ENCODE measurements at regions not wholly inside any gene's neighbourhood (a gene's known extent, or its start where the extent isn't known, plus 50 kb on each side); places are given as distances from the start of the nearest gene placed in this dataset.

- Mint-ChIP-seq H3K9me3 (peaks cover 0 to 9% of the 10 kb centered on the region in 2 donors), H3K27ac (no peak overlapping the region), H3K4me1 (no peaks in the 10 kb centered on the region), H3K4me3 (no peak overlapping the region), H3K27me3 (no peaks in the 10 kb centered on the region)
- DNase-seq (no peak), ATAC-seq (no peak)
Observed at GRCh38 chr18:41600693-41601391, 354.2 kb upstream of the PIK3C3 start.

DNA sequence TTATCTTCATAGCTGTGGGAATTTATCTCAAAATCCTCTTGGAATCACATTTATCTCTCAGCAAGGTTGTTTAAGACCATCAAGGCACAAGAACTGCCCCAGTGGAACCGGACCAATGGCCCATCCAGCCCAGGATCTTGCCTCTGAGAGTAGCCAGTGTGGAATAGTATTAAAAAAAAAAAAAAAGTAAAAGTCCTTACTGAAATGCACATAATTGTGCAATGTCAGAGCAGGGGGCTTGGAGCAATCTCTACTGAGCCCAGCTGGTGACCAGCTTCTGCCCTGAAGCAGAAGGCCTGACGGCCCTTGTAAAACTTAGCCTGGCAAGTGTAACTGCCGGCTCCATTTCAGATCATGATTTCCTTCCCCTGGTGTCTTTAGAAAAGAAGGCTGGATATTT is 355.6 kb upstream of the PIK3C3 start:
- no peaks in the 10 kb centered on the region for H3K27me3 Mint-ChIP-seq
- H3K4me1 Mint-ChIP-seq, result no peaks in the 10 kb centered on the region
- H3K4me3 Mint-ChIP-seq, result no peak overlapping the region
- no peak overlapping the region for H3K27ac Mint-ChIP-seq
- H3K9me3 Mint-ChIP-seq, result peaks cover 0 to 13% of the 10 kb centered on the region in 2 donors
- ATAC-seq (no peak), DNase-seq (no peak)

DNA sequence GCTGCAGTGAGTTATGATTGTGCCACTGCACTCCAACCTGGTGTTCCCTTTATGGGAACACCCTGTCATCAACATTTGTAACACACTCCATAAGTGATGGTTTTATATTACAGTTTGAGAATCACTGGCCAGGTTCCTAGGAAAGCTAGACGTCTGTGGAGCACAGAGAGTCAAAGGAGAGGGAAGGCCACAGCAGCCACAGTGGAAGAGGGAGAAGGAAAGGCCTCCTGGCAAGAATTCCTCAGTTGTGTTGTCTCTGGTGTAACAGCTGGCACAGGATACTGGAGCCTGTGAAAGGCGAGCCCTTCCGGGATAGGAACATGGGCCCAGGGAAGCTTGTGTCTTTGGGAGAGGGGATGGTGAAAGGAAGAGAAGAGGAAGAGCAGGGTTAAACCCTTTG is 360.5 kb upstream of the PIK3C3 start:
- Mint-ChIP-seq H3K27ac (no peak overlapping the region), H3K27me3 (no peaks in the 10 kb centered on the region), H3K9me3 (peaks cover 0 to 9% of the 10 kb centered on the region in 2 donors), H3K4me1 (no peaks in the 10 kb centered on the region), H3K4me3 (no peak overlapping the region)
- DNase-seq (no peak), ATAC-seq (no peak)

GRCh38 chr18:41593171-41593675 is 361.8 kb upstream of the PIK3C3 start:
- no peak overlapping the region for H3K27ac Mint-ChIP-seq
- H3K4me1 Mint-ChIP-seq, result no peaks in the 10 kb centered on the region
- DNase-seq (no peak), ATAC-seq (no peak)
- no peaks in the 10 kb centered on the region for H3K27me3 Mint-ChIP-seq
- H3K4me3 Mint-ChIP-seq, result no peak overlapping the region
- H3K9me3 Mint-ChIP-seq, result peaks cover 0 to 9% of the 10 kb centered on the region in 2 donors

- H3K27ac Mint-ChIP-seq, result no peak overlapping the region
- H3K27me3 Mint-ChIP-seq, result no peaks in the 10 kb centered on the region
- no peaks in the 10 kb centered on the region for H3K4me1 Mint-ChIP-seq
- ATAC-seq (no peak), DNase-seq (no peak)
- no peak overlapping the region for H3K4me3 Mint-ChIP-seq
- peaks cover 0 to 6% of the 10 kb centered on the region in 2 donors for H3K9me3 Mint-ChIP-seq
Observed at GRCh38 chr18:41587976-41588375, 367.1 kb upstream of the PIK3C3 start.

- ATAC-seq (no peak), DNase-seq (no peak)
- no peaks in the 10 kb centered on the region for H3K4me1 Mint-ChIP-seq
- no peaks in the 10 kb centered on the region for H3K27me3 Mint-ChIP-seq
- H3K27ac Mint-ChIP-seq, result no peak overlapping the region
- peaks cover 0 to 6% of the 10 kb centered on the region in 2 donors for H3K9me3 Mint-ChIP-seq
- no peak overlapping the region for H3K4me3 Mint-ChIP-seq
Observed at GRCh38 chr18:41585512-41585911, 369.5 kb upstream of the PIK3C3 start.

- no peaks in the 10 kb centered on the region for H3K27me3 Mint-ChIP-seq
- no peak overlapping the region for H3K27ac Mint-ChIP-seq
- peaks cover 0 to 6% of the 10 kb centered on the region in 2 donors for H3K9me3 Mint-ChIP-seq
- no peaks in the 10 kb centered on the region for H3K4me1 Mint-ChIP-seq
- ATAC-seq (no peak), DNase-seq (no peak)
- no peak overlapping the region for H3K4me3 Mint-ChIP-seq
Observed at GRCh38 chr18:41579185-41579584, 375.8 kb upstream of the PIK3C3 start.

- Mint-ChIP-seq H3K9me3 (no peaks in the 10 kb centered on the region), H3K27ac (no peak overlapping the region), H3K27me3 (no peaks in the 10 kb centered on the region), H3K4me1 (no peaks in the 10 kb centered on the region), H3K4me3 (no peak overlapping the region)
- no peak for ATAC-seq
- DNase-seq, result no peak
Observed at GRCh38 chr18:41577529-41577928, 377.5 kb upstream of the PIK3C3 start.

DNA sequence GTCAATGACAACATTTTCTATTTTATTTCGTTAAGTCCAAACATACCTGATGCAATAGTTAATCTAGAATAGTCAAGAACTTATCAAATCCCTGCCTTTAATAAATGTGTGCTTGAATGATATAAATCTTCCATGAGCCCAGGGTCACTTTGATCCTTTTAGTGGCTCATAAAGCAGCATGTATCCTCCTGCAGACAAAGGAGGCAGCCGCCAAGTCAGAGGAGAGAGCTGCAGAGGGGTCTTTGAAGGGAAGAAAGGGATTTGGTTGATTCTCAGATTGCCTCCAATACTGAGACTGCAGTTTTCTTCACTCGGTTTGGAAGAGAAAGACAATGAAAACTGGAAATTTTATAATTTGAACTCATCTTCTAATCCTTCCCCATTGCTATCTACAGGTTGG is 378.4 kb upstream of the PIK3C3 start:
- Mint-ChIP-seq H3K4me1 (no peaks in the 10 kb centered on the region), H3K27me3 (no peaks in the 10 kb centered on the region), H3K4me3 (no peak overlapping the region), H3K9me3 (no peaks in the 10 kb centered on the region), H3K27ac (no peak overlapping the region)
- DNase-seq, result no peak
- ATAC-seq, result no peak

DNA sequence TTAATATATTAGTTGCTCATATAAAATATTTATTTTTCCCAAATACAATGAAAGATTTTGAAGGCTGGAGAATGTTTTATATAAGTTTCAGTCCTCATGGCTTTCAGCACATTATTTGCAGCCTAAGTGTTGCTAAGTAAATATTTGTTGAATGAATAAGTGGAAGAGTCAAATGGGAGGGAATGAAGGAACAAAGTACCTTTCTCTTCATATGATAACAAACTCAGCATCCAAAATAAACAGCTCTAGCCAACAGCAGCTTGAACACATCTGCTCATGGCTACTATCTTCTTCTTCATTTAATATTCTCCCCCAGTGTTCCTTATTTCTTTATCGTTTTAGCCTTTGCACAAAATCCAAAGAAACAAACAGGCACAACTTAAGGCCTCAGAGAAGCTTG is 385.2 kb upstream of the PIK3C3 start:
- H3K27me3 Mint-ChIP-seq, result no peaks in the 10 kb centered on the region
- DNase-seq (no peak), ATAC-seq (no peak)
- no peak overlapping the region for H3K4me3 Mint-ChIP-seq
- H3K27ac Mint-ChIP-seq, result no peak overlapping the region
- peaks cover 0 to 4% of the 10 kb centered on the region in 2 donors for H3K9me3 Mint-ChIP-seq
- no peaks in the 10 kb centered on the region for H3K4me1 Mint-ChIP-seq

DNA sequence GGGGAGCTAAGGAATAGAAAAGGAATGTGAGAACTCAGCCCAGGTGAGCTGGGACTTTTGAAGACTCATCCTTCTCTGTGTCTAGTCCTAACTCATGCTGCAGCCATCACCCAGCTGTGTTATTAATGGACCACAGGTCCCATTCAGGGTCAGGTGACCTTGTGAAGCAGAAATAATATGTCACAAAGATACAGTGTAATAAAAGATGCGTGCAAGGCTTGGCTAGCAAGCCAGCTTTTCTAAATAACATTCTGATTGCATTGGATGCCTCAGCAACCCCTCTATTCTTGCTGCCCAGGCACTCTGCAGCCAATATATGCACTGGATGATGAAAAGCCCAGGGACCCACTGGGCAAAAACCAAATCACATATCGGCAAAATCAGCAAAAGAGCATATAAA is 393.1 kb upstream of the PIK3C3 start:
- Mint-ChIP-seq H3K4me1 (no peaks in the 10 kb centered on the region), H3K4me3 (no peak overlapping the region), H3K27ac (no peak overlapping the region), H3K27me3 (no peaks in the 10 kb centered on the region), H3K9me3 (peaks cover 0 to 5% of the 10 kb centered on the region in 2 donors)
- DNase-seq (no peak), ATAC-seq (no peak)

DNA sequence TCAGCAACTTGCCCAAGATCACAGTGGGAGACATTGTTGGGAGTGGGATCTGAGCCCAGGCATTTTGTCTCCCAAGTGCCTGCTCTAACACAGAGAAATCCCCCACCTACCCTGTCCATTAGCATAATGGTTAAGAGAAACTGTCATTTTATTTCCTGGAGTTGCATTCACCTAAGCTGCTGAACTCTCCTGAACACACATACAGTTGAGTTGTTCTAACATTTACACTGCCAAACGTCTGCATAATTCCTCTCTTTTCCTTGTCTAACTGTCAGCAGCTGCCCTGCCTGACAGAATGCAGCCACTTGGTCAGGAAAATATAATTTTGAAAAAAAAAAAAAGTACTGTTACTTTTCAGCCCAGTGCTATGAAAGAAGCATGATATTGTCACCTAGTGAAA is 396.3 kb upstream of the PIK3C3 start:
- Mint-ChIP-seq H3K4me1 (no peaks in the 10 kb centered on the region), H3K27ac (no peak overlapping the region), H3K9me3 (peaks cover 5% of the 10 kb centered on the region in 2 donors), H3K27me3 (no peaks in the 10 kb centered on the region), H3K4me3 (no peak overlapping the region)
- DNase-seq (no peak), ATAC-seq (no peak)

GRCh38 chr18:41553716-41554115 is 401.3 kb upstream of the PIK3C3 start:
- Mint-ChIP-seq H3K4me3 (no peak overlapping the region), H3K27ac (no peak overlapping the region), H3K27me3 (no peaks in the 10 kb centered on the region), H3K4me1 (no peaks in the 10 kb centered on the region), H3K9me3 (peaks cover 0 to 10% of the 10 kb centered on the region in 2 donors)
- DNase-seq (no peak), ATAC-seq (no peak)

- Mint-ChIP-seq H3K27me3 (no peaks in the 10 kb centered on the region), H3K27ac (no peak overlapping the region), H3K9me3 (peaks cover 0 to 4% of the 10 kb centered on the region in 2 donors), H3K4me1 (no peaks in the 10 kb centered on the region), H3K4me3 (no peak overlapping the region)
- DNase-seq (no peak), ATAC-seq (no peak)
Observed at GRCh38 chr18:41548521-41549260, 406.3 kb upstream of the PIK3C3 start.

- DNase-seq (no peak), ATAC-seq (no peak)
- H3K4me3 Mint-ChIP-seq, result no peak overlapping the region
- no peaks in the 10 kb centered on the region for H3K9me3 Mint-ChIP-seq
- H3K4me1 Mint-ChIP-seq, result no peaks in the 10 kb centered on the region
- no peak overlapping the region for H3K27ac Mint-ChIP-seq
- H3K27me3 Mint-ChIP-seq, result no peaks in the 10 kb centered on the region
Observed at GRCh38 chr18:41545091-41545888, 409.7 kb upstream of the PIK3C3 start.

GRCh38 chr18:41543815-41544214 is 411.2 kb upstream of the PIK3C3 start:
- DNase-seq, result no peak
- Mint-ChIP-seq H3K4me3 (no peak overlapping the region), H3K4me1 (no peaks in the 10 kb centered on the region), H3K9me3 (peaks cover 4 to 7% of the 10 kb centered on the region in 2 donors), H3K27ac (no peak overlapping the region), H3K27me3 (no peaks in the 10 kb centered on the region)
- no peak for ATAC-seq
